Esophagus muscularis mucosa (tissue), 3 donors: ENCODE measurements at regions not wholly inside any gene's neighbourhood (a gene's known extent, or its start where the extent isn't known, plus 50 kb on each side); places are given as distances from the start of the nearest gene placed in this dataset.

Experiments used
- POLR2A ChIP-seq: fragments of 450-650 bp; IDR thresholded peaks from one replicate; pipeline ENCODE4 v1.6.1; 2017; ENCODE audit warnings: antibody characterized with exemption, moderate library complexity, mild to moderate bottlenecking, low read depth
- POLR2AphosphoS5 ChIP-seq, 2 donors: sonication (generic); formaldehyde crosslinking; IDR thresholded peaks; one replicate each; pipeline ENCODE4 v1.6.1; 2017; ENCODE audit warnings: antibody characterized with exemption in 2 of 2
- TF ChIP-seq, protein P1 (sequence below), 3 experiments: fragments of 200-600 bp in 2 of 3; fragments of 450-650 bp in 1 of 3; sonication (generic) in 2 of 3; IDR thresholded peaks; one replicate each; pipeline ENCODE4 v1.5.1; 2017 to 2019; ENCODE audit warnings: antibody characterized with exemption in 3 of 3, mild to moderate bottlenecking in 2 of 3, moderate library complexity in 1 of 3

DNA sequence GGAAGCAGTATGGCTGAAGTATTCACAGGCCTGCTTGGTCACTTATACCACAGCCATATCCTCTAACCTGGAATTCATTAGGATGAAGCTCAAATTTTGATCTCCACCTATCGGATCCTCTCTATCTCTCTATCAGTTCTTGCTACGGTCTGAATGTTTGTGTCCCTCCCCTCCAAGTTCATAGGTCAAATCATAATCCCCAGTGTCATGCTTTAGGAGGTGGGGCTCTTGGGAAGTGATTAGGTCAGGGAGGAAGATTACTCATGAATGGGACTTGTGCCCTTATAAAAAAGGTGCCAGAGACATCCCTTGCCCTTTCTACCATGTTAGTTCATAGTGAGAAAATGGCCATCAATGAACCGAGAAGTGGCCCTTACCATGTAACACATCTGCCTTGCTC, 190.8 kb upstream of the MYLIP start:
- TF ChIP-seq POLR2A (no peak), POLR2AphosphoS5 (IDR thresholded peaks at IDR 0.05) (no peak)
- TF ChIP-seq, protein P1, sequence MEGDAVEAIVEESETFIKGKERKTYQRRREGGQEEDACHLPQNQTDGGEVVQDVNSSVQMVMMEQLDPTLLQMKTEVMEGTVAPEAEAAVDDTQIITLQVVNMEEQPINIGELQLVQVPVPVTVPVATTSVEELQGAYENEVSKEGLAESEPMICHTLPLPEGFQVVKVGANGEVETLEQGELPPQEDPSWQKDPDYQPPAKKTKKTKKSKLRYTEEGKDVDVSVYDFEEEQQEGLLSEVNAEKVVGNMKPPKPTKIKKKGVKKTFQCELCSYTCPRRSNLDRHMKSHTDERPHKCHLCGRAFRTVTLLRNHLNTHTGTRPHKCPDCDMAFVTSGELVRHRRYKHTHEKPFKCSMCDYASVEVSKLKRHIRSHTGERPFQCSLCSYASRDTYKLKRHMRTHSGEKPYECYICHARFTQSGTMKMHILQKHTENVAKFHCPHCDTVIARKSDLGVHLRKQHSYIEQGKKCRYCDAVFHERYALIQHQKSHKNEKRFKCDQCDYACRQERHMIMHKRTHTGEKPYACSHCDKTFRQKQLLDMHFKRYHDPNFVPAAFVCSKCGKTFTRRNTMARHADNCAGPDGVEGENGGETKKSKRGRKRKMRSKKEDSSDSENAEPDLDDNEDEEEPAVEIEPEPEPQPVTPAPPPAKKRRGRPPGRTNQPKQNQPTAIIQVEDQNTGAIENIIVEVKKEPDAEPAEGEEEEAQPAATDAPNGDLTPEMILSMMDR (IDR thresholded peaks at IDR 0.05) = no peak
